Adrenal gland (tissue), 5 donors: ENCODE measurements at regions not wholly inside any gene's neighbourhood (a gene's known extent, or its start where the extent isn't known, plus 50 kb on each side); places are given as distances from the start of the nearest gene placed in this dataset.

Source experiments
- CTCF ChIP-seq, 6 experiments: fragments of 450-650 bp in 4 of 6; fragments of 200-600 bp in 2 of 6; sonication (generic) in 1 of 6; IDR thresholded peaks; 1 replicate in 5 of 6; 2 replicates in 1 of 6; pipeline versions ENCODE4 v1.5.1 to v1.8.0; 2016 to 2021; ENCODE audit warnings: antibody characterized with exemption in 6 of 6, mild to moderate bottlenecking in 2 of 6, moderate library complexity in 1 of 6
- POLR2A ChIP-seq, 2 donors: fragments of 450-650 bp; IDR thresholded peaks; one replicate each; pipeline ENCODE4 v1.6.1; 2017; ENCODE audit warnings: antibody characterized with exemption in 2 of 2, mild to moderate bottlenecking in 2 of 2, moderate library complexity in 1 of 2
- donor health status: DM: no; HTN: no; CAD: no.

DNA sequence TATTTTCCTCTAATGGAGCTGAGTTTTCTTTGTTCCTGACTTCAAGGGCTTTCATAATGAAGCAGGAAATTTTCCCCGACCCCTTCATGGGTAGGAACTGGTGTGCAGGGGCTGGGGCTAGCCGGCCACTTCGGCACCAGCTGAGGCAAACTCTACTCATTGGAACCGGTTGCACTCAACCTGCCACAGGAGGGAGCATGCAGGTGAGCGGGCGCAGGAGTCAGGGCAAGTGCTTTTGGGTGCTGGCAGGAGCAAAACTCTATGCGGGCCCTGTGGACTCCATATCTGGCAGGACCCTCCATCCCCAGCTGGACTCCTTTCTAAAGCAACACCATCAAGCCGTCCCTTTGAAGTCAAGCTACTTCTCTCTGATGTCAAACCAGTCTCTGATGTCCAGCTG is 244.2 kb downstream of the EPM2A start:
- TF ChIP-seq CTCF (IDR thresholded peaks at IDR 0.05) (no peak), POLR2A (IDR thresholded peaks at IDR 0.05) (no peak)
